NCI-H510A (cell line): ENCODE measurements at regions not wholly inside any gene's neighbourhood (a gene's known extent, or its start where the extent isn't known, plus 50 kb on each side); places are given as distances from the start of the nearest gene placed in this dataset.

Experiments used
- DNase-seq: peaks from one replicate; lab custom pipeline; 2025; lab: John Stamatoyannopoulos, UW

DNA sequence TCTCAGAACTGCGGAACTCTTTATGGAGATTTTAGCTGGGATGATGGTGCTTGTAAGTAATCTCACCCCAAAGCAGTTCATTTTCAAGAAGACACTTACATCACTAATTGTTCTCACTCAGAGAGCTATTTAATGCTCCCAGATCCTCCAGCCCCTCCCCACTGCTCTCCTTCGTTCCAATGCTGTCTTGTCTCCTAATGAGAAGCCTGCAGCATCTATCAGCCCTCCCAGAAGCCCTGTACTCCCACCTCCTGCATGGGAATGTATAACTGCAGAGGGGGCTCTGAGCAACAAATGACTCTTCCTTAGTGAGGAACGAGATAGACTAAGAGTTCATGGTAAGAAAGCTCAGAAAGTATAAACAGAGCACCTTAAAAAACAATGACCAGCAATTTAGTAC, 377.4 kb upstream of the RUNX1 start:
- DNase-seq, result no peak

DNA sequence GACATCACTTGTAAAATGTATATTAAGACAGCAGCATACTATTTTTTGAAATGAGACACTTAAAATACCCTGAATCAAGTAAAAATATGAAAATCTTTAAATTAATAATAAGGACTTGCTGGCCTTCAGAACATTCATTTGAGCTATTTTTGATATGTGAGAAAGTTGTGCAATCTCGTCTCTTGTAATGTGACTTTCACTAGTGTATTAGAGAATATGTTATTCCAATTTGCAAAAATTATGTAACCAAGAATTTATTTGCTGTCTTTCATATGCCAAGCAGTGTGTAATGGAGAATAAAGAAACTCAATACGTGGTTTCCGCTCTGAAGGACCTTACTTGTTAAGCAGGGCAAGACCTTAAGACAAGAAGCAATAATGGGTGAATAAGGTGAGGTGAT, 375.0 kb upstream of the RUNX1 start:
- DNase-seq, result no peak

DNA sequence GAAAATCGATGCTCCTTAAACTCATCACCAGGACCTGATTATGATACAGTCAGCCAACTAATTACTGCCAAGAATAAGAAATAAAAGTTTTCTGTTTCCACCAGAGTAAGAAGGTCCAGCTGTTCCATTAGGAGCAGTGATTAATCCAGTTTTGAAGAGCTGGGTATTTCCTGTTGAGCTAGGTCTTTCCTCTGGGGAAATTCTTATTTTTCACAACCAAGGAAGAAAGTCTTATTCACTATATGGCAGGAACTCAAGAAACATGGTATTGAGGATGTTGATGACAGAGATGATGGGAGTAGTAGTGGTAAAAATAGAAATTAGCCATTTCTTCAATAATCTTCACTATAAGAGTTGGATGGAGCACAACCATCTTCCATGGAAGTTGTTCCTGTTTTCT, 374.6 kb upstream of the RUNX1 start:
- DNase-seq, result no peak

DNA sequence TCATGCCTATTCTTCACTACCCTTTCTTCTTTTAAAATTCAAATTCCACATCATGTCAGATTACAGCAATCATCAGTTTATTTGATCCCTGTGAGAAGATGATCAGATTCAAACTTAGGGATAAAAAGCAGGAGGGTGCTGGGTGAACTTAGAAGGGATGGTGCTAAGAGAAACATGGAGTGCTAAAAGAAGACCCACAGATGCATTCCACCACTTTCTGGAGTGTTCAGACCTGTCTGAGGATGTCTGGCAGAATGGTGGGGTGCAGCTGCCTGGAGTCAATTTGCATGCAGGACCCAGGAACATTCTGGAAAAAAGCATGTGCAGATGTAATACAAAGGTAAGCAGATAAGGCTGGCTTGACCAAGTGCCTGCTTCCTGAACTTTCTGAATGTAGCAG, 372.9 kb upstream of the RUNX1 start:
- DNase-seq, result no peak

DNA sequence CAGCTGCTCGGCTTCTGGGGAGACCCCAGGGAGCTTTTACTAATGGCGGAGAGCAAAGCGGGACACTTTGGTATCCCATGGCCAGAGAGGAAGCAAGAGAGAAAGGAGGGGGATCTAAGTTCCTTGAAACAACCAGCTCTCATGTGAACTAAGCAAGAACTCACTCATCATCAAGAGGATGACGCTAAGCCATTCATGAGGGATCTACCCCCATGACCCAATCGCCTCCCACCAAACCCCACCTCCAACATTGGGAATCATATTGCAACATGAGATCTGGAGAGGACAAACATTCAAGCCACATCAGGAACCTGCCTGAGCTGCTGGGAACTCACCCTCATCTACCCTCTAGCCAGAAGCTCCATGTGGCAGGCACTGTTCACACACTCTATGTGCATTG, 372.1 kb upstream of the RUNX1 start:
- no peak for DNase-seq

DNA sequence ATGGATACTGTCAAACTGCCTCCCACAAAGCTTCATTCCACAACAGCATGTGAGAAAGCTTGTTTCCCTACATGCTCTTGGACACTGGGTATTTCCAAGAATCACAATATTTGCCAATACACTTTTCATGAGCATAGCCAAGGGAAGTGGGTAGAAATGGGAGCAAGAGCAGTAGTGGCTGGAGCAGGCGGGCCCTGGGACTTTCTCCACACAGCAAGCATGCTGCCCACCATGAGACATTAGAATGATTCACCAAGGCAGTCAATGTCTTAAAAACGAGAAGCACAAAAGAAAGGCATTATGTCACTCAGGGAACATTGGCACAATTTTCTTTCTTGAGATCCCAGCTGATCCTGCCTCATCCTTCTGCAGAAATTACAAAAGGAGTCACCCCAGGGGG, 371.6 kb upstream of the RUNX1 start:
- no peak for DNase-seq

DNA sequence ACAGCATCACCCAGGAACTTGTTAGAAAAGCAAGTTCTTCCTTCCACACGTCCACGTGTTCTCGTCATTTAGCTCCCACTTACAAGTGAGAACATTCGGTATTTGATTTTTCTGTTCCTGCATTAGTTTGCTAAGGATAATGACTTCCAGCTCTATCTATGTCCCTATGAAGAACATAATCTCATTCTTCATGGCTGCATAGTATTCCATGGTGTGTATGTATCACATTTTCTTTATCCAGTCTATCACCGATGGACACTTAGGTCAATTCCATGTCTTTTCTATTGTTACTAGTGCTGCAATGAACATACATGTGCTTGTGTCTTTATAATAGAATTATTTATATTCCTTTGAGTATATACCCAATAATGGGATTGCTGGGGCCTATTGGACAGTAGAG, 368.7 kb upstream of the RUNX1 start:
- DNase-seq, result no peak

DNA sequence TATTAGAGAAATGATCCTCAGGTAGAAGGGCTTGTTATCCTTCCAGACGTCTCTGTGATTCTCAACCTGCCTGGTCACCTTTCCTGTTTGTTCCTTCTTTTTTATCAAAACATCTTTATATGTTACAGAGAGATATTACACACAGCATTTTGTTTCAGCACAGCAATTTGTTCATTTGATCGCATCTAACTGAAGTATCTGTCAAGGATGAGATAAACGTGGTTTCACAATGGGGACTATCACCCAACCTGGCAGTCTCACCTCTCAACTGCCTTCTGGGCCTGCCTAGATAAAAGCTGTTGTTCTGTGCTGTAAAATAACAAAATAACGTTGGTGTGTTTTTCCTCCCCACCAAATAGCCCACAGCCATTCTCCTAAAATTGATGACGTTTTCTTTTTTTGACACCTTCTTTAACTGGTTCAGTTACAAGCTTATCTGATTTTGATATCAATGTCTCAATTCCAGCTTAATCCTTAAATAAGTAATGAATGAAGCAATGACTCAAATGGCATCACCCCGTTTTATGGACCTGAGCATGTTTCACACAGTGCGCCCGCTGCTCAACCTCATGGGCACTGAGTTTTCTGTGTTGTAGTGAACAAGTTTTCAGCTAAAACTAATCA, 367.9 kb upstream of the RUNX1 start:
- DNase-seq, result no peak

DNA sequence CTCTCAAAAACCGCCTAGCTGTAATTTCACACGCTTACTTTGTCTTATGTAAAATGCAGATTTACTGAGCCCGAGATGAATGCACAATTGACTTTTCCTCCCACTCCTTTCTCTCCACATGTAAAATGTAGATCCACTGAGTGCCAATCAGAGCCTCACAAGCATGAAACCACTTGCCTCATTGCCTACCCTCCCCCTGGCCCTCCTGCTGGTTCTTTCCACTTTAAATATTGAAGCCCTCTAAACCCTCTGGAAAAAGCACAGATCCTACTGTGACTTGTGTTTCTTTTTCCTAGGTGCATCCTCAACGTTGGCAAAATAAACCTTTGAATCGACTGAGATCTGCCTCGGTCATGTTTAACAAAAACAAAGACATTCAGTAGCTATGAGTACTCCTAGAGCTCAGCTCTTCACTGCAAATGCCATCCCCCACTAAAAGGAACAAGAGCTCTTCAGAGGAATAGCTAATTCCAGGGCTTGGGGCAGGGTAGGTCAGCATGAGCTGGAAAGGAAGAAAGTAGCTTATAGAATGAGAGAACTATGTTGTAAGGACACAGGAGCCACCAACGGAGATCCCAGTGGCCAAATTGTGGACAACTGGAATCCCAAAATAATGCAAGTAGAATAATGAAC, 365.5 kb upstream of the RUNX1 start:
- no peak for DNase-seq

DNA sequence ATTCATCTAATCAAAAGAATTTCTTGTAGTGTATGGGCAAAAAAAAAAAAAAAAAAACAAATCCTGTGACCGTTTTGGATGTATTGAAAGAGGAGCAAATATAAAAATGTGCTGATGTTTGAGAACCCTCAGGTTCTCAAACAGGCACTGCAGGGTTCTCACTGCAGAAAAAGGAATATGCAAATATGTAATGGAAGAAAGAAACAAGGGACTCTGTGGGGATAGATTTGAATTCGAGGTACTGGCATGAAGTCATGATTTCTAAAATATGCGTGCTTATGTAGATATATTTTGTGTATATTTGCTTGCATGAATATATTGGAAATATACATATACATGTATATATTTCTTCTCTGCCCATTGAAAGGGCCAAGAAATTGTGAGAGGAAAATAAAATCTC, 365.0 kb upstream of the RUNX1 start:
- DNase-seq, result no peak

DNA sequence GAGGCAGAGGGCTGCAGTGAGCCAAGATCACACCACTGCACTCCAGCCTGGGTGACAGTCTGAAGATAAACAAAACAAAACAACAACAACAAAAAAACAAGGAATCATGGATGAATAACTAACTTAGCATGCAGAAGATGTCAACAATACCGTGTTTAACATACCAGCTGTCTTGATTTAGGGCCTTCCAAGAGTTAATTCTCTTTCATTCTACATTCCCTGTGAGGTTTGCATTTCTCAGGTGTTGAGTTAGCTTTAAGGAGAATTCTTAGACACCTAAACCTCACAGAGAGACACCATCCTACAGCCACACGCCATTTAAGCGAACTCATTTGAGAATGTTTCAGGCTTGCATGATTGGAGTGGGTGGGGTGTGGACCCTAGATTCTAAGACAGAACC, 363.1 kb upstream of the RUNX1 start:
- no peak for DNase-seq

DNA sequence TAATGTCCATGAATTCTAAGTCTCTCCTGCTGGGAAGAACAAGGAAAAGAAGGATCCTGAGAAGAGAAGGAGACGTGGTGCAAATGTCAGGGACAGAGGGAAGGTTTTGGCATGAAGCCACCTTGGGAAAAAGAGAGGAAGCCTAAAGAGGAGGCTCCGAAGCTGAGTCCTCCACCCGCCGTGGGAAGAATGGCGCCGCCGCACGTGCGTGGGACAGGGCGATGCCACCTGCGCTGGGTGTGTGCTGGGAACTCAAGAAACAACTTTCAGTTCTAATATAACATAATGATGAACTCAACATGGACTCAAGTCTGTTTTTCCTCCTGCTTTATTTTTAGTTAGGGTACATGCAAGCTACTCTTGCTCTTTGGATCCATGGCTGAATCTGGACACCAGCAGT, 362.3 kb upstream of the RUNX1 start:
- no peak for DNase-seq

DNA sequence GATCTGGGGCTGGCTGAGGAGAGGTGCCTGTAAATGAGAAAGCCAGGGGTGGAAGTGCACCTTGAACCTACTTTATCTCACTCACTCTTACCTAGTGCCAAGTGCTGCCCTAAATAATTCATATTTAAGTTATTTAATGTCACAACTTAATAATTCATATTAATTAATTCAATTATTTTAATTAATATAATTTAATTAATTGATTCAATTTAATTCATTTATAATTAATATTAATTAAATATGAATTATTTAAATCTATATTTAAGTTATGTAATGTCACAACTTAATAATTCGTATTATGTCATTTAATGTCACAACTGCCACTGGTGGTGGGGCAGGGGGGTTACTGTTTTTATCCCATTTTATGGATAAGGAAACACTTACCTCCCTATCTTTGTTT, 361.6 kb upstream of the RUNX1 start:
- DNase-seq, result no peak

DNA sequence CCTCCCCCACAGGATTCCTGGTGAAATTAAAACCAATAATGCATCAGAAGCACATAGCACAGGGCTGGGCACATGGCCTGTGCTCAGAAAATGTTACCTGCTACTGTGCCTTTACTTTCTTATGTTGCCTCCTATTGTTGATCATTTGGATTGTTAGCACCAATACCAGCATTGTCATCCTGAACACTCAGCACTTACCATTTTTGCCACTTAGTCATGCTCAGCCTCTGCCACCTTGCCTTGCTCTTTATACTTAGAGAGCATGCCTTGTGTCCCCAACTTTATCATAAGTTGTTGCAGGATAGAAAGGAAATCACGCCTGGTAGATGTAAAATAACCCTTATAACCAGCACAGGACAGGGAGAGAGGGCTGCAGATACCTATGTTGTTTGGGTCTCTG, 361.0 kb upstream of the RUNX1 start:
- DNase-seq, result no peak

DNA sequence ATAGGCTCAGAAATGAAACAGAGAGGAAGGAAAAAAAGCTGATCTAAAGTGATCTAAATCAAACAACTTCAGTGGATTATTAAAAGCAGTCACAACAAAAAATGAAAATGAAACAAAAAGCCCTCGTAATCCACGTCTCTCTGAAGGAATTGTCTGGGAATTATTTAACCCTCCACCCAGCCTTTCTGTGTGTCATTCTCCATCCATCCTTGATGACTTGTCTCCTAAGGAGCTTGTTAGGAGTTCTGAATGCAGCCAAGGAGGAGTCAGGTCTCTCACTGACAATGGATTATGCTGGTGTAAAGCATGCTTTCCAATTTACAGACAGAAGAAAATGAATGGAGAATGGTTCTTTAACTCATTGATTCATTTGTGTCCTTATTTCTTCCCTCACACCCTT, 359.3 kb upstream of the RUNX1 start:
- DNase-seq, result no peak

DNA sequence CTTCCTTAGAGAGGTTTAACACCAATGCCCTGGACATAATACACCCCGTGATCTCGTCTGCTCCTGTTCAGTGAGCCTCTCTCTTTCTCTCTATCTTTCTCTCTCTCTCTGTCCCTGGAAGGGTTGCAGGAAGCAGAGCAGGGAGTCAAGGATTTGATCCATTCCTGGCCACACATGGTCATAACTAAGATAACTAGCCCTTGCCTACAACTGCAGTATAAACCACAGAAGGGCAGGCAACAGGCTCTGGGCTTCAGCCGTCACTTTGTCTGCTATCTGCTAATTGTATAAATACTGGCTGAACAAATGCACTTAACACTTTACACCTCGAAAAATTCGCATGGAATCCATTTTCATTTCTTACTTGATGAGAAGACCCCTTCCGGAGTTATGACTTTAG, 357.5 kb upstream of the RUNX1 start:
- no peak for DNase-seq

DNA sequence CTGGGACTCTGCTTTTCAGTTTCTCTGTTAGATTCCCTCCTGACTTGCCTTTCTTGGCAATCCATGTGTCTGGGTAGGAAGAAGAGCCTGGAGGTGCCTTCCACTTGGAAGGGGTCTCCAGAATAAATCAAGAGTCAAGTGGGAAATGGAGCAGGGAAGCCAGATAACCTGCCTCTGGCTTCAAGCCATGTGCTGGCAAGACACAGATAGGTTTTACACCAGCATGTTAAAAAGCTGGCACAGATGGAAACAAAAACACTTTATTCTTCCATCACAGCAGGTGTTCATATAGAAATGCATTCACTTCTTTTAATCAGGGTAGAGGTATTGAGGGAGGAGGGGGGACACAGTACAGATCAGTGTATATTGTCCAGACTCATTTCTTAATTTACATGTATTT, 356.9 kb upstream of the RUNX1 start:
- no peak for DNase-seq

DNA sequence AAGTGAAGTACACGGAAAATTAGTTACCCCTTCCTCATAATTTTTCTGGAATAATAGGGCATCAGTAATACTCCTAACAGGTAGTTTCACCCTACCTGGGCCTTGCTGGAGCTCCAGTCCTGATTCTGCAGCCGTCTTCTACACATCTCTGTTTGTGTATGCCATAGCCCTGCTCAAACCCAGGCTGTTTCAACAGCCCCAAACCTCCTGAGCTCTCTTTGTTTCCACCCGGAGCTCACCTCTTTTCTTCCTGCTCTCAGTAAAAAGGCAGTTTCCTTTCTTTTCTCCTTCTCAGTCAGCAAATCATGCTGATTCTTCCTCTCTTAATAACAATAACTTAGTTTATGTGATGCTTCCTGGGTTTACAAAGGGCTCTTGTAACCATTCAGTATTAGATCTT, 355.1 kb upstream of the RUNX1 start:
- no peak for DNase-seq

DNA sequence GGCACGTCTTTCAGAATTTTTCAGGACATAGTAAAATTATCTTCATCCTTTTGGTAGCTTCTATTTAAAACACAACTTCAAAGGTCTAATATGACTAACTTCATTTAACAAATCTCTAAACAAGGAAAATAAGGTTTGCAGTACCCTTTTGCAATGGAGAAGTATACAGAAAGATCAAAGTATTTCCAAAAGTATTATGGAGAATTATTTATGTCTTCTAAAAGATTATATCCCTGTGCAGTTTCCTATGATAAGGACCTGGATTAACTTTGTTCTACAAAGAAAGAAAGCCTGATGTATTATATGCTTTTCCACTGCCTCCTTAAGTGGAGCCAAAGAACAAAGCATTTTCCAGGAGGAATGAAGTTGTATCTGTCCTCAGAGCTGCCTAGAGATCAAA, 353.0 kb upstream of the RUNX1 start:
- no peak for DNase-seq

DNA sequence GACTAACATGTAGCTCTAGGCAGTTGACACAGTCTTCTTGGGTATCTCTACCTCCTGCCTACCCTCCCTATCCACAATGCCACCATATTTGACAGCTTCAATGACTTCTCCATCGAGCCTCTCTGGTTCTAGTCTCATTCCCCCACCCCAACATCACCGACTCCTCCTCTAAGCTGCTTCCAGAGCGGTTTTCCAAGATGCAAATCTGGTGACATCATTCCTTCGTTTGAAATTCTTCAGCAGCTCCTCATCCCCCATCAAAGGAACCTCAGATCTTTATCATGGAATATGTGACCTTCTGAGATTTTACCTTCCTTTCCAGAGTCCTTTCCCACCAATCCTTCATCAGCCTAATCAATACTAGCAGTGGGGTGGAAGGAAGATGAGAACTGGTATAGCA, 352.4 kb upstream of the RUNX1 start:
- no peak for DNase-seq

DNA sequence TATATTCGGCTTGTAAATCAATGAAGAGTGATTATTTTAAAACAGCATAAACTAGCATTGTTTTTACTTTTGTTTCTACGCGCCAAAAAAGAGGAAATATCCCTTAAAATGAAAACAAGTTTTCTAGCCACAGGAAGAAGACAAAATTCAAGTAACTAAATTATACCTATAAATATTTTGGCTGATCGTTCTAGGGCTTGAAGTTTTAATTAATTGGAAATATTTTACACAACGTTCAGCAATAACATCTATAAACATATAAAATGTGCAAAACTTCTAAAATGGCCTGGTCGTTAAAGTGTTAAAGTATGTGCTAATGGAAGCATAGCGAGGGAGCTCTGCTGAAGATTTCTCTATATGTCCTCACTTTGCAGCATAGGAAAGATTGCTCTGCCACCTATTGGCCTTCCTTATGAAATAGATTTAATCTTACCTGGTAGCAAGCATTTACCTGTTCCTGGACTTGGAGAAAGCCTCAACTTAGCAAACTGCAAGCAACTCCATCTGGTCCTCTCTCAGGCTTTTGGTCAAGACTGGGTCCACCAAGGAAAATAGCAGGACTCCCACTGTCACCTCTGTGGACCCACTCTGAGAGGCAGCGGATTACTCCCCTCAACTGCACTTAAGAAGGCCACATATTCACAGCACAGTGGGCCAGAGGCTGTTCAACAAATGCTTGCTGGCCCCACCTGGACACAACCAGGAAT, 351.3 kb upstream of the RUNX1 start:
- peak; percentile 43 for DNase-seq

DNA sequence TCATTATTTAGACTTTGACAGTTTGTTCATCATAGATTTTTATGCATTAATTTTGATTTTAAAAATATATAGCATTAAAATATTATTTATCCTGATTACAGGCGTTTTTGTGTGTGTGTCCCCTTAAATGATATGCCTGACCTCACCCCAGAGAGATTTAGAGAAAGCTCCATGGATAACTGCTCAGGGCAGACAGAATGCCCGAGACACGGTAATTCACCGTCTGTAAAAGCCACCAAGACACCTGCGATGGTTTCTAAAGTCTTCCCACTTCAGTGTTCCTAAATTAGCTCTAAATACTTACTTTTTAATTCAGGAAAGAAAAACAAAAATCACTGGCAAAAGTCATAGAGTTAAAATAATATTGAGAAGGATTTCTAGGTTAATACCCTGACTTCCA, 350.6 kb upstream of the RUNX1 start:
- no peak for DNase-seq

DNA sequence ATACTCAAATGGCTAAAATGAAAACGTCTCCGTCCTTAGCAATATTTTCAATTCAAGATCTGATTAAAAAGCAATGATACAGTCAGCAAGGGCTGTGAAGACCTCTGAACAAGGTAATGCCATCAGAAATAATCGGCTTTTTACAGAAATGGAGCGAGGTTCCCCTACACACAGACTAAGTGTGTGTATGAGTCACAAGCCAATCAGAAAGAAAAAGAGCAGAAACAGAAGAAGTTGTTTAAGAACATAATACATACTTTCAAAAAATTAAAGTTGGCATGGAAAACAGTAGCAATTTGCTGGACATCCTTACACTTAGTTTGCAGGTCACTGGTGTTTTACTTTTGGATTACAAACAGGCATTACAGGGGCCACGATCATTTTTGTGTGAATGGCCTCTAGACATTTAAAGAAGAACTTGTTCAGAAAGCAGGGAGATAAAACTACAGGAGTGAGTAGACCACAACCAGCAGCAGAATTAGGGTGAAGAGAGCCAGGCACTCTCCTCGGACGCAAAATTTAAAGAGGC, 350.0 kb upstream of the RUNX1 start:
- DNase-seq, result no peak
